Mucosa of stomach (tissue), 1 donor: ENCODE measurements at regions not wholly inside any gene's neighbourhood (a gene's known extent, or its start where the extent isn't known, plus 50 kb on each side); places are given as distances from the start of the nearest gene placed in this dataset.
"Not testable (repeated sequence)": the region's sequence is repeated elsewhere in the genome, so short reads cannot be mapped to it uniquely, and the experiment has no call there.

Experiments
- H3K27me3 ChIP-seq: one replicate; pipeline ENCODE4 v1.7.0; 2013; ENCODE audit warnings: mild to moderate bottlenecking, low read length; ENCODE audit not compliant: control insufficient read depth, insufficient read depth
- H3K36me3 ChIP-seq: one replicate; pipeline ENCODE4 v1.7.0; 2013; ENCODE audit warnings: low read length; ENCODE audit not compliant: control insufficient read depth, insufficient read depth
- H3K4me1 ChIP-seq: one replicate; pipeline ENCODE4 v1.7.0; 2013; ENCODE audit warnings: mild to moderate bottlenecking, low read length; ENCODE audit not compliant: control insufficient read depth, insufficient read depth
- H3K4me3 ChIP-seq: one replicate; pipeline ENCODE4 v1.7.0; 2013; ENCODE audit warnings: low read length
- H3K9ac ChIP-seq: one replicate; pipeline ENCODE4 v1.7.0; 2013; ENCODE audit warnings: mild to moderate bottlenecking, low read length, moderate library complexity
- H3K9me3 ChIP-seq: one replicate; pipeline ENCODE4 v1.7.0; 2013; ENCODE audit warnings: mild to moderate bottlenecking, low read length, moderate library complexity; ENCODE audit not compliant: control insufficient read depth
- donor health status: Pancreatic carcinoma.

DNA sequence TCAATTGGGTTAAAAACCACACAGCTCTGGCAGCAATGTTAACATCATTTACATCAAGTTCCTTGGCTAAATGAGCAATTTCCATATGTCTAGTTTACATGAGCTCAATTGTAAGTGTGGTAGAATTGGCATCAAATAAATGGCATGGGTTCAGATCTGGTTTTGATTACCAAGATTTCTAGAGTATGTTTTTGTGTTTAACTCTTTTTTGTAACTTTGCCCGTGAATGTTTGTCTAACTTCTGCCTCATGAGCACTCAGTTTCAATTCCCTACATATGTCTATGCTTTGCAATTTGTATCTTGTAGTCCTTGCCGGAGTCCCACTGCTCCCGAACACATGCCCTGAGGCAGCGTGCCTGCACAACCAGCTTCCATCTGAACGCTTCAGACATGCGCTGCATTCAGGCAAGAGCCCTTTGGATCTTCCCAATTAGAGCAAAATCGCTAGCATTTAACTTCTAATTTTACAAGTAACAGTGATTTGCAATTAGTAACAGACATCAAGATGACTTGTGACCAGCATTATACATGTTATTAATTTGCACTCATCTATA lies 644.4 kb downstream of the TRIML1 start:
- Histone ChIP-seq H3K9me3 (no peaks in the 10 kb centered on the region), H3K4me3 (no peak overlapping the region), H3K27me3 (no peaks in the 10 kb centered on the region), H3K9ac (no peak overlapping the region), H3K4me1 (no peaks in the 10 kb centered on the region), H3K36me3 (no peaks in the 10 kb centered on the region)

DNA sequence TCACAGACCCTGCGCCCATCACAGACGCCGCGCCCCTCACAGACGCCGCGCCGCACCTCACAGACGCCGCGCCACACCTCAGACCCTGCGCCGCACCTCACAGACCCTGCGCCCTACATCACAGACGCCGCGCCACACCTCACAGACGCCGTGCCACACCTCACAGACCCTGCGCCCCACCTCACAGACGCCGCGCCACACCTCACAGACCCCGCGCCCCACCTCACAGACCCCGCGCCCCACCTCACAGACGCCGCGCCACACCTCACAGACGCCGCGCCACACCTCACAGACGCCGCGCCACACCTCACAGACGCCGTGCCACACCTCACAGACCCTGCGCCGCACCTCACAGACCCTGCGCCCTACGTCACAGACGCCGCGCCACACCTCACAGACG lies 657.4 kb downstream of the TRIML1 start:
- H3K9ac ChIP-seq, H3K4me3 ChIP-seq, H3K9me3 ChIP-seq, H3K36me3 ChIP-seq, H3K4me1 ChIP-seq, H3K27me3 ChIP-seq: not testable (repeated sequence)

DNA sequence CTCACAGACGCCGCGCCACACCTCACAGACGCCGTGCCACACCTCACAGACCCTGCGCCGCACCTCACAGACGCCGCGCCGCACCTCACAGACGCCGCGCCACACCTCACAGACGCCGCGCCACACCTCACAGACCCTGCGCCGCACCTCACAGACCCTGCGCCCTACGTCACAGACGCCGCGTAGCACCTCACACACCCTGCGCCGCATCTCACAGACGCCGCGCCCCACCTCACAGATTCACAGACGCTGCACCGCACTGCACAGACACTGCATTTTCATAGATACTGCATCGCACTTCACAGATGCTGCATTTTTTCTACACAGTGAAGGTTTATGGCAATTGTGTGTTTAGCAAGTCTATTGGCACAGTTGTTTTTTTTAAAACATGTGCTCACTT lies 657.8 kb downstream of the TRIML1 start:
- not testable (repeated sequence) for H3K4me3 ChIP-seq, H3K9me3 ChIP-seq, H3K9ac ChIP-seq, H3K27me3 ChIP-seq, H3K36me3 ChIP-seq, H3K4me1 ChIP-seq

DNA sequence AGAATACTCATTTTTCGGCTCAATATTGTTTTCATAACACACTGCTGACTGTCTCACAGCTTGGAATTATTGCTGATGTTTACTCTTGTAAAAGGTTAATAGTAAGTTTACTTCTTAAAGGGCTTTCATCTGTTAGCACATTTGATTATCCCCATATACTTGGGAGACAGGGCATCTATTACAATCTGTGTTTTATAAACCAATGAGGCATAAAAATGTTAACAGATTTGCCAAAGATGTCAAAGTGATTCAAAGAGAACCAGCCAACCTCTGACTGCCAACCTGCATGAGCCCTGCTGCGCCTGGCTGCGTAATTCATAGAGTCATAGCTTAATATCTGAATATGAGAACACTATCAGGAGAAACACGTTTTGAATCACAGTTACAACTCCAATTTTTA lies 665.6 kb downstream of the TRIML1 start:
- Histone ChIP-seq H3K4me1 (no peaks in the 10 kb centered on the region), H3K4me3 (no peak overlapping the region), H3K27me3 (no peaks in the 10 kb centered on the region), H3K36me3 (no peaks in the 10 kb centered on the region), H3K9me3 (no peaks in the 10 kb centered on the region), H3K9ac (no peak overlapping the region)

DNA sequence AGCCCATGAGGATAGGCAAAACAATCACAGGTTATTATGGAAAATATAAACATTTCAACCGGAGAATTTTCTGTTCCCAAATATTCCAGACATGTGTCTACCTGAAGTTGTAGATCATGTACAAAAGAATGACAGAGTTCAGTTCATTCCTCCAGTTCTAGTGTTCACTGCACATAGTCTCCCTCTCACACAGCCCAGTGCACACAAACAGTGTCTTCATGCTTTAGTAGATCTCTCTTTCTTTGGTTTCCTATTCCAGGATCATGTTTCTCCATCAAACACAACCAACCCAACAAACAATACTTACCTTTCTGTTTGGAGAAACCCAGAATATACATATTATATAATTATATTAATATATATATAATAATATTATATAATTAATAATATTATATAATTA lies 671.9 kb downstream of the TRIML1 start:
- Histone ChIP-seq H3K4me3 (no peak overlapping the region), H3K36me3 (no peaks in the 10 kb centered on the region), H3K4me1 (no peaks in the 10 kb centered on the region), H3K27me3 (no peaks in the 10 kb centered on the region), H3K9ac (no peak overlapping the region), H3K9me3 (no peaks in the 10 kb centered on the region)

DNA sequence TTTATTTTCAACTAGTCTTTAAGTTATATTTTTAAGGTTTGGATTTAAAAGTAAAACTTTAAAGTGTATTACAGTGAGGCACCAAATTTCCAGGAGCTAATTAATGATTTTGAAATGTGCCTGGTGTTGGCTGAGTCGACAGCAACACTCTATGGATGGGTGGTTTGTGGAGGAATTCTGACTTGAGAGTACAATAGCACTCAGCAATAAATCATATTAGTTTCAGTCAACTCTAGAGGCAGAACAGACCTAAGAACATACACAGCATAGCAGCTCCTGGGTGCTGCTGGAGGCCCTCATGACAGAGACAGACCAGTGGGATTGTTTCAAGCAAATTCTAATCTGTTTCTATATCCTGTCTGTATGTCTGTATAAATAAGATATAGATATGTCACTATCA lies 673.4 kb downstream of the TRIML1 start:
- no peak overlapping the region for H3K9ac ChIP-seq
- H3K27me3 ChIP-seq: no peaks in the 10 kb centered on the region
- H3K4me1 ChIP-seq: no peaks in the 10 kb centered on the region
- H3K36me3 ChIP-seq: no peaks in the 10 kb centered on the region
- H3K4me3 ChIP-seq: no peak overlapping the region
- H3K9me3 ChIP-seq: no peaks in the 10 kb centered on the region

DNA sequence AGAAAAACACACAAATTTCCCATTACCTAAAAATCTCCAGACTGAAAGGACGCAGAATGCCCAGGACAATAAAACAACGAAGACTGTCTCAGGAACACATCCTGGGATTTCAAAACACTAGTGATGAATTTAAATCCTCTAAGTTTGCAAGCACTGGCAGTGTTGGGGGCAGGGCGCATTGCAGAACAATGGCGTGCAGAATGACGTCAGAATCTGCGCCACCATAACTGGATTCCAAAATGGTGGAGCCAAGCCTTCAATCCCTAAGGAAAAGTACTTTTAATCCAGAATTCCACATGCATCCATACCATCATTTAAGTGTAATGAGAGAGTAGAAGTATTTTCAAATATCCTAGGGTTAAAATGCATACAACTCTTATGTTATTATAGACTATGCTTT lies 679.1 kb downstream of the TRIML1 start:
- H3K9me3 ChIP-seq: no peaks in the 10 kb centered on the region
- no peak overlapping the region for H3K9ac ChIP-seq
- no peak overlapping the region for H3K4me3 ChIP-seq
- H3K36me3 ChIP-seq: no peaks in the 10 kb centered on the region
- H3K27me3 ChIP-seq: no peaks in the 10 kb centered on the region
- no peaks in the 10 kb centered on the region for H3K4me1 ChIP-seq

DNA sequence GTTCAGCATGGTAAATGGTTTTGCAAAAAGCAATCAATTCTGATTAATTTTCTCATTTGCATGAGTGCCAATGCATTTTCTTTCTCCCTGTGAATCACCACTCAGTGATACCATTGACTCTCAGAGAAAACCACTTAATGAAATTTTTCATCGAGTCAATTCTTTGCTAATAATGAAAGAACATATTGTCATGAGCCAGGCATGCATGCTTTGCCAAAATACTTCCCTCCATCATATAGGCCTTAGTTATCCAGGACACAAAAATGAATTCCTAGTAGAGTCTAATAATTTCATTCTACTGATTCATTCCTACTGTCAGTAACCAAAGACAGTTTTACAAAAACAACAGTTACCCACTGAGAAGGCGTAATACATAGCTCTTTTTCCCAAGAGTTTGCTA lies 680.0 kb downstream of the TRIML1 start:
- Histone ChIP-seq H3K9ac (no peak overlapping the region), H3K36me3 (no peaks in the 10 kb centered on the region), H3K9me3 (no peaks in the 10 kb centered on the region), H3K4me3 (no peak overlapping the region), H3K4me1 (no peaks in the 10 kb centered on the region), H3K27me3 (no peaks in the 10 kb centered on the region)

DNA sequence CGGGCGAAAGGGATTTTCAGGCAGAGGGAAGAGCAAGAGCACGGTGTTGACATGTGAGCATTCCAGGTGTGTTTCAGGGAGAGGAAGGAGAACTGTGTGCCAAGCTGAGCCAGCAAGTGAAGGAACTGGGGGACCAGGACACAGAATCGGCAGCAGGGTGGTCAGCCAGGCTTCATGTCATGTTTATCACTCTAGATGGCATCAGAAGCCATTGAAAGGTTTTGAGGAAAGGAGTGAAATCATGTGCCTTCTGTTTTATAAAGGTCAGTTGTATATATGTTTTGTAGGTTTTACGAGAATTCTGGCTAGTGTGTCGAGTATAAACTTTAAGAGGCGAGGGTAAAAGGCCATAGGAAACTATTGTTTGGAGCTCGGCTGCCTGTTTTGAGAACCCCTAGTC lies 682.3 kb downstream of the TRIML1 start:
- Histone ChIP-seq H3K4me1 (peaks cover 7% of the 10 kb centered on the region), H3K27me3 (no peaks in the 10 kb centered on the region), H3K9me3 (no peaks in the 10 kb centered on the region), H3K4me3 (no peak overlapping the region), H3K36me3 (no peaks in the 10 kb centered on the region), H3K9ac (no peak overlapping the region)

DNA sequence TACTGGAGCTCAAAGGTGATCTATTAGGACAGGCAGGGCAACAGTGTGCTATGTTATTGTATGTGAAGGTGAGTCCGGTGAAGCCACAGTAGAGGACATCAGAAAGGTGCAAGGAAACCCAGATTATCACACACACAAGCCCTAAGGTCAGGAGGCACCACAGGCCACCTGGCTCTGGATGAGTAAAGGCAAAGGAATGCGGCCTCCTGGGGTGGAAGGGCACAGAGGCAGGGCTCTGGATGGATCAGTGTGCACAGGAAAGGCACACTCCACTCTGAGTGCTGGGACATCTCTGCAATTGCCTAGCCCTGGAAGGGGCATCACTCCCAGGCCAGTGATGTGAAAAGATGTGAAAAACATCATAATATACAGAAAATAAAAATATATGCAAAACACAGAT lies 683.5 kb downstream of the TRIML1 start:
- no peak overlapping the region for H3K4me3 ChIP-seq
- H3K27me3 ChIP-seq: no peaks in the 10 kb centered on the region
- no peaks in the 10 kb centered on the region for H3K36me3 ChIP-seq
- no peaks in the 10 kb centered on the region for H3K9me3 ChIP-seq
- no peak overlapping the region for H3K9ac ChIP-seq
- H3K4me1 ChIP-seq: peaks cover 11% of the 10 kb centered on the region

DNA sequence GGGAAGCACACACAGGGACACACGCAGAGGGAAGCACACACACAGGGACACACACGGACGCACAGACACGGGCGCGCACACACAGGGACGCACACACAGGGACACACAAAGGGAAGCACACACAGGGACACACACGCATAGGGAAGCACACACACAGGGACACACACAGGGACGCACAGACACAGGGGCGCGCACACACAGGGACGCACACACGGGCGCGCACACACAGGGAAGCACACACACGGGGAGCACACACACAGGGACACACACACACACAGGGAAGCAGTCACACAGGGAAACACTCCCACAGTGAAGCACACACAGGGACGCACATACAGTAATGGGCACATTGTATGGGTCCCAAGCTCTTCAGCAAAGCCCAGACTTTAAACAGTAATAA lies 685.3 kb downstream of the TRIML1 start:
- H3K9me3 ChIP-seq: no peaks in the 10 kb centered on the region
- no peaks in the 10 kb centered on the region for H3K27me3 ChIP-seq
- H3K4me3 ChIP-seq: no peak overlapping the region
- H3K9ac ChIP-seq: no peak overlapping the region
- no peaks in the 10 kb centered on the region for H3K36me3 ChIP-seq
- H3K4me1 ChIP-seq: peaks cover 11% of the 10 kb centered on the region

DNA sequence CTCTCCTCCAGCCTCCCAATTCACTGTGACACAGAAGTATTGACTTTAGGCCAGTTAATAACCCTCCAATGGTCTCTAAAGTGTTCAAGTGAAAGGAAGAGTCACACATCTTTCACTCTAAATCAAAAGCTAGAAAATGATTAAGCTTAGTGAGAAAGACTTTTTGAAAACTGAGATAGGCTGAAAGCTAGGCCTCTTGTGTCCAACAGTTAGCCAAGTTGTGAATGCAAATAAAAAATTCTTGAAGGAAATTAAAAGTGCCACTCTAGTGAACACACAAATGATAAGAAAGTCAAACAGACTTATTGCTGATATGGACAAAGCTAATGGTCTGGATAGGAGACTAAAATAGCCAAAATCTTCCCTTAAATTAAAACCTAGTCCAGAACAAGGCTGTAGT lies 687.2 kb downstream of the TRIML1 start:
- H3K4me1 ChIP-seq: peaks cover 11% of the 10 kb centered on the region
- H3K27me3 ChIP-seq: no peaks in the 10 kb centered on the region
- H3K9ac ChIP-seq: no peak overlapping the region
- H3K36me3 ChIP-seq: no peaks in the 10 kb centered on the region
- no peaks in the 10 kb centered on the region for H3K9me3 ChIP-seq
- no peak overlapping the region for H3K4me3 ChIP-seq

DNA sequence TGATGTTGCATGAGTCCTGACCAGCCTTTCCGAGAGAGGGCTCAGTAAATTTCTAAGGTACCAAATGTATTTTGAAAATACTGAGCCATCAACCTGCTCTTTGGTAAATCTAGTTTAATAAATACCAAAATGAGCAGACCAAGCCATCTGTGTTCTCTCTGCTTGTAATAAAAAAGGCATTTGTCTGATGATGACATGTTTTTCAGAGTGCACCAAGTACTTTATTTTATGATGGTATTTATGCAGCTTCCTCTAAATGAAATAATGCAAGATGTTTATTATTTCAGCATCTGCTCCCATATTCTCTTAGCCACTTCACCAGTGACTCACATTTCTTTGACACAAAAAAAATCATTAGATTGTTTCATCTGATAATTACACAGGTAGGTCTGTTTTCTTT lies 700.5 kb downstream of the TRIML1 start:
- Histone ChIP-seq H3K4me3 (no peak overlapping the region), H3K36me3 (no peaks in the 10 kb centered on the region), H3K4me1 (no peaks in the 10 kb centered on the region), H3K9me3 (no peaks in the 10 kb centered on the region), H3K9ac (no peak overlapping the region), H3K27me3 (no peaks in the 10 kb centered on the region)
